ENCODE measurements at regions not wholly inside any gene's neighbourhood (a gene's known extent, or its start where the extent isn't known, plus 50 kb on each side); places are given as distances from the start of the nearest gene placed in this dataset.

- ChIA-PET POLR2A (ENCODE audit: partially characterized antibody) (no interaction called here), CTCF (ENCODE audit: partially characterized antibody) (interaction anchor here (0.5 to 1.7 kb wide), 2 partner anchors 26 to 297 kb away, joined by 3 to 4 read pairs; no protein-coding TSS in a partner anchor)
- H3K14ac ChIP-seq (ENCODE audit: insufficient read length): no peak overlapping the region
- H3K23ac ChIP-seq (ENCODE audit: insufficient read length): no peak overlapping the region
- no peaks in the 10 kb centered on the region for H4K20me1 ChIP-seq (replicated peaks in 1 of 2; ENCODE audit: control insufficient read depth in 1 of 2, insufficient read depth in 2 of 2, low read length in 2 of 2)
- no peak overlapping the region for H3K18ac ChIP-seq (ENCODE audit: extremely low read depth, low read length)
- no peak overlapping the region for H2BK120ac ChIP-seq (replicated peaks; ENCODE audit: low read depth, low read length)
- no peak overlapping the region for H3K56ac ChIP-seq (replicated peaks; ENCODE audit: insufficient read length, low read depth, low read length)
- no peak overlapping the region for H2BK15ac ChIP-seq (ENCODE audit: low read length)
- no peak overlapping the region for H2AK5ac ChIP-seq (ENCODE audit: low read depth, low read length)
- H3K9me3 ChIP-seq (ENCODE audit: insufficient read depth in 2 of 2, low read depth in 1 of 2, low read length in 1 of 2): no peaks in the 10 kb centered on the region
- WGBS, 2 experiments (ENCODE audit: extremely low coverage in 1 of 2, insufficient coverage in 1 of 2, insufficient read length in 1 of 2, insufficient replicate concordance in 2 of 2, low coverage in 1 of 2, low lambda C conversion rate in 2 of 2, missing lambda C conversion rate in 1 of 2): 86% methylated on average over 4 of the region's 4 CpGs; no CpG with 5 or more reads in 1 of the 2 experiments
- H3K79me1 ChIP-seq (ENCODE audit: low read depth, low read length): no peaks in the 10 kb centered on the region
- FAIRE-seq: no peak
- H3K4ac ChIP-seq (replicated peaks; ENCODE audit: insufficient read length, low read depth, low read length): no peak overlapping the region
- no peak overlapping the region for H2BK12ac ChIP-seq (ENCODE audit: low read depth, low read length)
- H2AFZ ChIP-seq (ENCODE audit: low read length): no peak overlapping the region
- no peaks in the 10 kb centered on the region for H3K79me2 ChIP-seq (ENCODE audit: control insufficient read depth in 1 of 2, insufficient read depth in 2 of 2, low read length in 2 of 2)
- H2BK5ac ChIP-seq (ENCODE audit: low read depth, low read length): no peak overlapping the region
- no peak for DNase-seq (ENCODE audit: low read depth in 1 of 2, low spot score in 2 of 2)
- H3K27ac ChIP-seq (ENCODE audit: low read depth, low read length): no peak overlapping the region
- no peak overlapping the region for H4K91ac ChIP-seq (replicated peaks; ENCODE audit: insufficient read length, low read length)
- no peaks in the 10 kb centered on the region for H3K4me1 ChIP-seq (replicated peaks in 1 of 4; ENCODE audit: control insufficient read depth in 3 of 4, insufficient read depth in 4 of 4, low read length in 3 of 4)
- no peaks in the 10 kb centered on the region for H3K36me3 ChIP-seq (ENCODE audit: control insufficient read depth in 2 of 4, insufficient read depth in 4 of 4, low read length in 3 of 4)
- H2BK20ac ChIP-seq (ENCODE audit: low read length): no peak overlapping the region
- no peak overlapping the region for H3K9ac ChIP-seq (replicated peaks in 1 of 4; ENCODE audit: extremely low read depth in 1 of 4, low read depth in 3 of 4, low read length in 3 of 4)
- no peak overlapping the region for H3K4me3 ChIP-seq (ENCODE audit: extremely low read depth in 1 of 4, insufficient read depth in 2 of 4, low read depth in 3 of 4, low read length in 4 of 4)
- no peak overlapping the region for H3K4me2 ChIP-seq (ENCODE audit: insufficient read depth in 1 of 2, low read depth in 2 of 2, low read length in 2 of 2)
- no peak overlapping the region for H4K8ac ChIP-seq (ENCODE audit: extremely low read depth, insufficient read depth, low read length)
- no peaks in the 10 kb centered on the region; a peak in 1 of 7 replicates for H3K27me3 ChIP-seq (replicated peaks in 1 of 4; ENCODE audit: control insufficient read depth in 3 of 4, extremely low read depth in 1 of 4, insufficient read depth in 3 of 4, low read length in 3 of 4)
- H4K5ac ChIP-seq (ENCODE audit: insufficient read length, low read depth, low read length): no peak overlapping the region
- no peaks in the 10 kb centered on the region for H3K23me2 ChIP-seq (ENCODE audit: low read depth, low read length)
- TF ChIP-seq CHD7 (IDR thresholded peaks at IDR 0.05; ENCODE audit: insufficient replicate concordance, low read length): no peak
These were observed 115.7 kb upstream of the SPRED2 start for GRCh38 chr2:65548064-65548463.
